ENCODE measurements at regions not wholly inside any gene's neighbourhood (a gene's known extent, or its start where the extent isn't known, plus 50 kb on each side); places are given as distances from the start of the nearest gene placed in this dataset.

DNA sequence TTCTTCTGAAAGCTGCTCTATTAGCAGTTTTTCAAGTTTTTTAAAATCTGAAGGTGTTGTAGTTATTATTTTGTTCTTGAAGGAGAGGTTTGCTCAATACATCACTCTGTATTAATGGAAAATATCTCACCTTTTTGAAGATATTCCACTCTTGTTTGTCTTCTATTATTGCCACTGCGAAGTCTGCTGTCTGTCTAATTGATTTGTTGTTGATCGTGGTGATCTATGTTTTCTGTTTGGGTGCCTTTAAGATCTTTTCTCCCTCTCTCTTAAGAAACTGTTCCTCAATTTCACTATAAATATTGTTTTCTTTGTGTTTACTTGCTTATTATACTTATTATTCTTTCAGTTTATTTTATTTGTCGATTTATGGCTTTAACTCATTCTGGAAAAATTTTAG, 64.9 kb upstream of the FZD8 start:
- no peak overlapping the region for H3K4me3 ChIP-seq (ENCODE audit: control insufficient read depth in 1 of 7, extremely low read depth in 1 of 7, insufficient read depth in 4 of 7, low read depth in 2 of 7, low read length in 6 of 7)
- ChIA-PET POLR2A (no interaction called here), CTCF (no interaction called here)
- WGBS (ENCODE audit: insufficient coverage) = no CpG with 5 or more reads among the region's 3 CpGs
- H3K4me1 ChIP-seq (ENCODE audit: control extremely low read depth in 1 of 4, control insufficient read depth in 4 of 4, insufficient read depth in 4 of 4, low read length in 3 of 4) = no peaks in the 10 kb centered on the region
- H3K27me3 ChIP-seq (replicated peaks in 2 of 5; ENCODE audit: control insufficient read depth in 4 of 5, insufficient read depth in 5 of 5, low read length in 4 of 5) = no peaks in the 10 kb centered on the region
- no peaks in the 10 kb centered on the region for H3K36me3 ChIP-seq (ENCODE audit: control insufficient read depth in 4 of 4, insufficient read depth in 4 of 4, low read length in 3 of 4)
- no peak overlapping the region for H3K27ac ChIP-seq (ENCODE audit: insufficient read depth in 1 of 2, low read depth in 1 of 2, low read length in 2 of 2, poor library complexity in 1 of 2, severe bottlenecking in 2 of 2)
- no peaks in the 10 kb centered on the region for H3K9me3 ChIP-seq (ENCODE audit: control extremely low read depth in 1 of 5, control insufficient read depth in 4 of 5, insufficient read depth in 2 of 5, low read depth in 1 of 5, low read length in 4 of 5)
- no peak for DNase-seq

DNA sequence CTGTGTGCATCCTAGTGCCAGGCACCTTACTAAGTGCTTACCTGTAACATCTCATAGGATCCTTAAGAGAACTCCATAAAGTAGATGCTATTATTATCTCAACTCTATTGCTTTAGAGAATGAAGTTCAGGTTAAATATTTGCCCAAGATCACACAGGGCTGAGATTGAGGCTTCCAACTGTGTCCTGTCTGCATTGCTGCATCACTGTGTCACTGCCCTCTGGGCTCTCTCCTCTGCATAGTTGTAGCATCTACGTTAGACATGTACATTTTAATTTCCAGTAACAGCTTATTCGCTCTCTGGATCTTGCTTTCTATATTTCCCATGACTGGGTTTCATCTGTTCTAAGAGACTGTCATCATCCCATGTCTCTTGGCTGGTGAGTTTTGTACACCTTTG, 63.6 kb upstream of the FZD8 start:
- H3K9me3 ChIP-seq (ENCODE audit: control extremely low read depth in 1 of 5, control insufficient read depth in 4 of 5, insufficient read depth in 2 of 5, low read depth in 1 of 5, low read length in 4 of 5) = no peaks in the 10 kb centered on the region
- no peaks in the 10 kb centered on the region for H3K36me3 ChIP-seq (ENCODE audit: control insufficient read depth in 4 of 4, insufficient read depth in 4 of 4, low read length in 3 of 4)
- POLR2A ChIA-PET = no interaction called here
- no peak overlapping the region for H3K4me3 ChIP-seq (ENCODE audit: control insufficient read depth in 1 of 7, extremely low read depth in 1 of 7, insufficient read depth in 4 of 7, low read depth in 2 of 7, low read length in 6 of 7)
- no peak for DNase-seq
- WGBS (ENCODE audit: insufficient coverage) = 100% methylated on average over 1 of the region's 2 CpGs
- CTCF ChIA-PET = no interaction called here
- no peak overlapping the region for H3K27ac ChIP-seq (ENCODE audit: insufficient read depth in 1 of 2, low read depth in 1 of 2, low read length in 2 of 2, poor library complexity in 1 of 2, severe bottlenecking in 2 of 2)
- H3K4me1 ChIP-seq (ENCODE audit: control extremely low read depth in 1 of 4, control insufficient read depth in 4 of 4, insufficient read depth in 4 of 4, low read length in 3 of 4) = no peaks in the 10 kb centered on the region
- no peaks in the 10 kb centered on the region for H3K27me3 ChIP-seq (replicated peaks in 2 of 5; ENCODE audit: control insufficient read depth in 4 of 5, insufficient read depth in 5 of 5, low read length in 4 of 5)

- WGBS (ENCODE audit: insufficient coverage) = 83% methylated on average over 5 of the region's 5 CpGs
- DNase-seq = no peak
- Histone ChIP-seq H3K4me1 (ENCODE audit: control extremely low read depth in 1 of 4, control insufficient read depth in 4 of 4, insufficient read depth in 4 of 4, low read length in 3 of 4) (no peaks in the 10 kb centered on the region), H3K27me3 (replicated peaks in 2 of 5; ENCODE audit: control insufficient read depth in 4 of 5, insufficient read depth in 5 of 5, low read length in 4 of 5) (no peaks in the 10 kb centered on the region), H3K4me3 (ENCODE audit: control insufficient read depth in 1 of 7, extremely low read depth in 1 of 7, insufficient read depth in 4 of 7, low read depth in 2 of 7, low read length in 6 of 7) (no peak overlapping the region), H3K9me3 (ENCODE audit: control extremely low read depth in 1 of 5, control insufficient read depth in 4 of 5, insufficient read depth in 2 of 5, low read depth in 1 of 5, low read length in 4 of 5) (no peaks in the 10 kb centered on the region), H3K36me3 (ENCODE audit: control insufficient read depth in 4 of 4, insufficient read depth in 4 of 4, low read length in 3 of 4) (no peaks in the 10 kb centered on the region), H3K27ac (ENCODE audit: insufficient read depth in 1 of 2, low read depth in 1 of 2, low read length in 2 of 2, poor library complexity in 1 of 2, severe bottlenecking in 2 of 2) (no peak overlapping the region)
- POLR2A ChIA-PET = no interaction called here
- CTCF ChIA-PET = no interaction called here
Measured at GRCh38 chr10:35705051-35705450, 63.0 kb upstream of the FZD8 start.

DNA sequence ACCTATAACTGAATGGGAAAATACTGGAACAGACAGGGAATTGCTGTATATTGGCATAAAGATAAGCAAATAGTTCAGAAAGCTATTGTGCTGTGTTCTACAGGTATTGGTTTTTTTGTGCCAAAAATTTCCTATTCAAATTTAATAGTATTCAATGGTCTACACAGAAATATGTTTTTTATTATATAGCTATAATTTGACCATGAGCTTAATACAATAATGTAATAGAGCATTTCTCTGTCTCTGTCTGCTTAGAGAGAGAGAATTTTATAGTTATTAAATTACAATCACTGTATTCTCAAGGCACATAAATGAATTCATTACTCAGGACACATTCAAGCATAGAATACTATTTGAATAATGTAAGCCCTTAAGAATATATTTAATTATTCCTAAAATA, 62.3 kb upstream of the FZD8 start:
- ChIA-PET POLR2A (no interaction called here), CTCF (no interaction called here)
- H3K4me3 ChIP-seq (ENCODE audit: control insufficient read depth in 1 of 7, extremely low read depth in 1 of 7, insufficient read depth in 4 of 7, low read depth in 2 of 7, low read length in 6 of 7) = no peak overlapping the region
- no peaks in the 10 kb centered on the region for H3K4me1 ChIP-seq (ENCODE audit: control extremely low read depth in 1 of 4, control insufficient read depth in 4 of 4, insufficient read depth in 4 of 4, low read length in 3 of 4)
- H3K36me3 ChIP-seq (ENCODE audit: control insufficient read depth in 4 of 4, insufficient read depth in 4 of 4, low read length in 3 of 4) = no peaks in the 10 kb centered on the region
- no peaks in the 10 kb centered on the region for H3K27me3 ChIP-seq (replicated peaks in 2 of 5; ENCODE audit: control insufficient read depth in 4 of 5, insufficient read depth in 5 of 5, low read length in 4 of 5)
- H3K9me3 ChIP-seq (ENCODE audit: control extremely low read depth in 1 of 5, control insufficient read depth in 4 of 5, insufficient read depth in 2 of 5, low read depth in 1 of 5, low read length in 4 of 5) = no peaks in the 10 kb centered on the region
- no peak for DNase-seq
- no peak overlapping the region for H3K27ac ChIP-seq (ENCODE audit: insufficient read depth in 1 of 2, low read depth in 1 of 2, low read length in 2 of 2, poor library complexity in 1 of 2, severe bottlenecking in 2 of 2)

DNA sequence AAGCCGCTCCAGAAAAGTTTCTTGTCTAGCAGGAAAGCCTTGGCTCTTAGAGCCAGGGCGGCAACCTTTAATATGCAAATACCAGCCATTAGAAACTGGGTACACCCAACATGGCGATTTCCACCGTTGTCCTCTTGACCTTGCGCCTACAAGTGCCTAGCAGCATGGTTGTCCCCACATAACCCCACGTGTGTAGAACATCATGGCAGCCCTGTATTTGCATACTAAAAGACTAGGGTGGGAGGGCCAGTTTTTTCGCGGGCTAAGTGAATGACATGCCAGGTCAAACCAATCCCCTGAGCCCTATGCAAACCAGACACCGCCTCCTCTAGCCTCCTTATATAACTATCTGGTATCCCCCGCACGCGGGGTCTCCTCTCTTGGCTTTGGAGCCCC, 58.4 kb upstream of the FZD8 start:
- POLR2A ChIA-PET = no interaction called here
- H3K4me3 ChIP-seq (ENCODE audit: control insufficient read depth in 1 of 7, extremely low read depth in 1 of 7, insufficient read depth in 4 of 7, low read depth in 2 of 7, low read length in 6 of 7) = no peak overlapping the region
- DNase-seq = no peak
- no peak overlapping the region for H3K27ac ChIP-seq (ENCODE audit: insufficient read depth in 1 of 2, low read depth in 1 of 2, low read length in 2 of 2, poor library complexity in 1 of 2, severe bottlenecking in 2 of 2)
- WGBS (ENCODE audit: insufficient coverage) = 87% methylated on average over 11 of the region's 12 CpGs
- no peaks in the 10 kb centered on the region for H3K36me3 ChIP-seq (ENCODE audit: control insufficient read depth in 4 of 4, insufficient read depth in 4 of 4, low read length in 3 of 4)
- no peaks in the 10 kb centered on the region for H3K27me3 ChIP-seq (replicated peaks in 2 of 5; ENCODE audit: control insufficient read depth in 4 of 5, insufficient read depth in 5 of 5, low read length in 4 of 5)
- H3K9me3 ChIP-seq (ENCODE audit: control extremely low read depth in 1 of 5, control insufficient read depth in 4 of 5, insufficient read depth in 2 of 5, low read depth in 1 of 5, low read length in 4 of 5) = no peaks in the 10 kb centered on the region
- CTCF ChIA-PET = no interaction called here
- no peaks in the 10 kb centered on the region for H3K4me1 ChIP-seq (ENCODE audit: control extremely low read depth in 1 of 4, control insufficient read depth in 4 of 4, insufficient read depth in 4 of 4, low read length in 3 of 4)

GRCh38 chr10:35699848-35700486, 57.9 kb upstream of the FZD8 start:
- Histone ChIP-seq H3K4me3 (ENCODE audit: control insufficient read depth in 1 of 7, extremely low read depth in 1 of 7, insufficient read depth in 4 of 7, low read depth in 2 of 7, low read length in 6 of 7) (no peak overlapping the region), H3K27me3 (replicated peaks in 2 of 5; ENCODE audit: control insufficient read depth in 4 of 5, insufficient read depth in 5 of 5, low read length in 4 of 5) (no peaks in the 10 kb centered on the region), H3K27ac (ENCODE audit: insufficient read depth in 1 of 2, low read depth in 1 of 2, low read length in 2 of 2, poor library complexity in 1 of 2, severe bottlenecking in 2 of 2) (no peak overlapping the region), H3K9me3 (ENCODE audit: control extremely low read depth in 1 of 5, control insufficient read depth in 4 of 5, insufficient read depth in 2 of 5, low read depth in 1 of 5, low read length in 4 of 5) (no peaks in the 10 kb centered on the region), H3K4me1 (ENCODE audit: control extremely low read depth in 1 of 4, control insufficient read depth in 4 of 4, insufficient read depth in 4 of 4, low read length in 3 of 4) (no peaks in the 10 kb centered on the region), H3K36me3 (ENCODE audit: control insufficient read depth in 4 of 4, insufficient read depth in 4 of 4, low read length in 3 of 4) (no peaks in the 10 kb centered on the region)
- no peak for DNase-seq
- ChIA-PET POLR2A (no interaction called here), CTCF (no interaction called here)
- WGBS (ENCODE audit: insufficient coverage) = 80% methylated on average over 2 of the region's 5 CpGs

GRCh38 chr10:35696392-35697287, 54.5 kb upstream of the FZD8 start:
- H3K9me3 ChIP-seq (ENCODE audit: control extremely low read depth in 1 of 5, control insufficient read depth in 4 of 5, insufficient read depth in 2 of 5, low read depth in 1 of 5, low read length in 4 of 5) = no peaks in the 10 kb centered on the region
- CTCF ChIA-PET = no interaction called here
- DNase-seq = no peak
- H3K27ac ChIP-seq (ENCODE audit: insufficient read depth in 1 of 2, low read depth in 1 of 2, low read length in 2 of 2, poor library complexity in 1 of 2, severe bottlenecking in 2 of 2) = no peak overlapping the region
- peaks cover 0 to 2% (median 0%) of the 10 kb centered on the region in 5 experiments for H3K27me3 ChIP-seq (replicated peaks in 2 of 5; ENCODE audit: control insufficient read depth in 4 of 5, insufficient read depth in 5 of 5, low read length in 4 of 5)
- no peak overlapping the region for H3K4me3 ChIP-seq (ENCODE audit: control insufficient read depth in 1 of 7, extremely low read depth in 1 of 7, insufficient read depth in 4 of 7, low read depth in 2 of 7, low read length in 6 of 7)
- H3K4me1 ChIP-seq (ENCODE audit: control extremely low read depth in 1 of 4, control insufficient read depth in 4 of 4, insufficient read depth in 4 of 4, low read length in 3 of 4) = no peaks in the 10 kb centered on the region
- WGBS (ENCODE audit: insufficient coverage) = 96% methylated on average over 3 of the region's 5 CpGs
- no peaks in the 10 kb centered on the region for H3K36me3 ChIP-seq (ENCODE audit: control insufficient read depth in 4 of 4, insufficient read depth in 4 of 4, low read length in 3 of 4)
- POLR2A ChIA-PET = interaction anchor here (0.6 kb wide), 1 partner anchor 1285 kb away, joined by 3 read pairs; no protein-coding TSS in a partner anchor
